H9 (cell line): ENCODE measurements at regions not wholly inside any gene's neighbourhood (a gene's known extent, or its start where the extent isn't known, plus 50 kb on each side); places are given as distances from the start of the nearest gene placed in this dataset.

Experiments used
- DNase-seq: peaks from one replicate; pipeline ENCODE4 v3.0.0-alpha.2; 2017
- H2AFZ ChIP-seq: one replicate; pipeline ENCODE4 v1.6.1; 2013; ENCODE audit warnings: mild to moderate bottlenecking, low read length, control low read depth, moderate library complexity
- H2AK5ac ChIP-seq: 2 replicates; pipeline ENCODE4 v1.6.1; 2013; ENCODE audit warnings: low read length, control low read depth, mixed read lengths; ENCODE audit not compliant: insufficient read length
- H2BK120ac ChIP-seq: one replicate; pipeline ENCODE4 v1.6.1; 2013; ENCODE audit warnings: low read depth, mild to moderate bottlenecking, low read length, control low read depth, inconsistent platforms; ENCODE audit not compliant: poor library complexity, severe bottlenecking
- H2BK12ac ChIP-seq: 2 replicates; pipeline ENCODE4 v1.6.1; 2013; ENCODE audit warnings: low read length, control low read depth, mixed read lengths, low read depth; ENCODE audit not compliant: insufficient read length
- H2BK15ac ChIP-seq: 2 replicates; pipeline ENCODE4 v1.6.1; 2013; ENCODE audit warnings: low read depth, low read length, control low read depth
- H2BK20ac ChIP-seq: one replicate; pipeline ENCODE4 v1.6.1; 2013; ENCODE audit warnings: low read depth, mild to moderate bottlenecking, low read length, control low read depth, inconsistent platforms; ENCODE audit not compliant: poor library complexity, severe bottlenecking
- H2BK5ac ChIP-seq: 2 replicates; pipeline ENCODE4 v1.6.1; 2013; ENCODE audit warnings: low read length, control low read depth, mixed read lengths; ENCODE audit not compliant: insufficient read length
- H3K14ac ChIP-seq: 2 replicates; pipeline ENCODE4 v1.6.1; 2013; ENCODE audit warnings: low read length, control low read depth; ENCODE audit not compliant: insufficient read depth
- H3K18ac ChIP-seq: 2 replicates; pipeline ENCODE4 v1.6.1; 2013; ENCODE audit warnings: low read depth, mild to moderate bottlenecking, mixed read lengths, low read length, control low read depth; ENCODE audit not compliant: insufficient read length
- H3K23ac ChIP-seq: 2 replicates; pipeline ENCODE4 v1.6.1; 2013; ENCODE audit warnings: low read length, control low read depth, mixed read lengths, low read depth; ENCODE audit not compliant: insufficient read length
- H3K23me2 ChIP-seq: 2 replicates; pipeline ENCODE4 v1.6.1; 2013; ENCODE audit warnings: low read depth, mild to moderate bottlenecking, mixed read lengths, low read length, control low read depth; ENCODE audit not compliant: insufficient read length, poor library complexity, severe bottlenecking
- H3K27ac ChIP-seq: 2 replicates; pipeline ENCODE4 v1.5.1; 2013; ENCODE audit warnings: low read length, control low read depth, mixed read lengths, low read depth; ENCODE audit not compliant: insufficient read length
- H3K27me3 ChIP-seq: 2 replicates; pipeline ENCODE4 v1.6.1; 2013; ENCODE audit warnings: low read length, control low read depth, inconsistent platforms; ENCODE audit not compliant: insufficient read depth
- H3K4ac ChIP-seq: 2 replicates; pipeline ENCODE4 v1.6.1; 2013; ENCODE audit warnings: low read depth, mild to moderate bottlenecking, control low read depth, inconsistent platforms, low read length, moderate library complexity
- H3K4me1 ChIP-seq: 2 replicates; pipeline ENCODE4 v1.6.1; 2013; ENCODE audit warnings: low read length, control low read depth, inconsistent platforms; ENCODE audit not compliant: insufficient read depth
- H3K4me2 ChIP-seq: 2 replicates; pipeline ENCODE4 v1.6.1; 2013; ENCODE audit warnings: low read length, control low read depth, mixed read lengths; ENCODE audit not compliant: insufficient read length, insufficient read depth
- H3K56ac ChIP-seq: 2 replicates; pipeline ENCODE4 v1.6.1; 2013; ENCODE audit warnings: low read depth, mild to moderate bottlenecking, mixed read lengths, low read length, control low read depth; ENCODE audit not compliant: insufficient read length
- H3K79me1 ChIP-seq: 2 replicates; pipeline ENCODE4 v1.6.1; 2013; ENCODE audit warnings: low read depth, mild to moderate bottlenecking, moderate library complexity, low read length, control low read depth, inconsistent platforms; ENCODE audit not compliant: insufficient read depth, poor library complexity, severe bottlenecking
- H3K79me2 ChIP-seq: 2 replicates; pipeline ENCODE4 v1.6.1; 2013; ENCODE audit warnings: low read length, control low read depth, inconsistent platforms; ENCODE audit not compliant: insufficient read depth
- H3K9ac ChIP-seq: 2 replicates; pipeline ENCODE4 v1.6.1; 2013; ENCODE audit warnings: low read length, control low read depth, mixed read lengths; ENCODE audit not compliant: insufficient read length; ENCODE audit errors: extremely low read depth
- H3K9me3 ChIP-seq: one replicate; pipeline ENCODE4 v1.6.1; 2013; ENCODE audit warnings: low read depth, low read length, inconsistent platforms; ENCODE audit not compliant: control insufficient read depth
- H3T11ph ChIP-seq: one replicate; pipeline ENCODE4 v1.6.1; 2013; ENCODE audit warnings: mild to moderate bottlenecking, low read length, control low read depth, inconsistent platforms
- H4K20me1 ChIP-seq: one replicate; pipeline ENCODE4 v1.6.1; 2013; ENCODE audit not compliant: control insufficient read depth, insufficient read length, insufficient read depth
- H4K5ac ChIP-seq: 2 replicates; pipeline ENCODE4 v1.6.1; 2013; ENCODE audit warnings: low read depth, mild to moderate bottlenecking, mixed read lengths, low read length, control low read depth; ENCODE audit not compliant: insufficient read length
- H4K8ac ChIP-seq: replicated peaks from 2 replicates; pipeline ENCODE4 v1.6.1; 2013; ENCODE audit warnings: low read length, control low read depth, mixed read lengths, low read depth; ENCODE audit not compliant: insufficient read length
- H4K91ac ChIP-seq: 2 replicates; pipeline ENCODE4 v1.6.1; 2013; ENCODE audit warnings: low read depth, mild to moderate bottlenecking, moderate library complexity, mixed read lengths, low read length, control low read depth; ENCODE audit not compliant: insufficient read length
- H3K27ac Mint-ChIP-seq, 3 experiments: 2 replicates in 2 of 3; 3 replicates in 1 of 3; pipeline ENCODE4 v1.8.0; 2020 to 2021; ENCODE audit warnings: mixed read lengths in 3 of 3, mild to moderate bottlenecking in 1 of 3, moderate library complexity in 1 of 3
- H3K27me3 Mint-ChIP-seq: 2 replicates; pipeline ENCODE4 v1.8.0; 2021; ENCODE audit warnings: low read depth, mild to moderate bottlenecking, moderate library complexity, mixed read lengths
- H3K36me3 Mint-ChIP-seq, 3 experiments: 2 replicates in 2 of 3; 3 replicates in 1 of 3; pipeline ENCODE4 v1.8.0; 2020 to 2021; ENCODE audit warnings: low read depth in 3 of 3, mixed read lengths in 3 of 3; ENCODE audit not compliant: insufficient read depth in 1 of 3
- H3K4me1 Mint-ChIP-seq, 2 experiments: 2 replicates each; pipeline ENCODE4 v1.8.0; 2020; ENCODE audit warnings: mixed read lengths in 2 of 2
- H3K4me3 Mint-ChIP-seq, 2 experiments: 2 replicates in 1 of 2; 3 replicates in 1 of 2; pipeline ENCODE4 v1.8.0; 2020 to 2021; ENCODE audit warnings: mild to moderate bottlenecking in 2 of 2, mixed read lengths in 2 of 2, moderate library complexity in 1 of 2
- H3K9me3 Mint-ChIP-seq, 2 experiments: 2 replicates in 1 of 2; 3 replicates in 1 of 2; pipeline ENCODE4 v1.8.0; 2020; ENCODE audit warnings: mild to moderate bottlenecking in 2 of 2, mixed read lengths in 2 of 2, moderate library complexity in 1 of 2
- WGBS: extraction: QIAGEN DNeasy Blood & Tissue Kit; methylation state at CpG from one replicate; pipeline ENCODE4 v1.1.7; 2013; ENCODE audit warnings: missing lambda C conversion rate, low lambda C conversion rate, mixed read lengths; ENCODE audit not compliant: insufficient read length; ENCODE audit errors: extremely low coverage; 5-methylcytosine and 5-hydroxymethylcytosine counted together
- TF ChIP-seq, protein P1 (sequence below): fragments of 200-600 bp; sonication (generic); conservative IDR thresholded peaks from 3 replicates; pipeline ENCODE4 v1.8.0; 2021; ENCODE audit warnings: antibody characterized with exemption, mild to moderate bottlenecking

DNA sequence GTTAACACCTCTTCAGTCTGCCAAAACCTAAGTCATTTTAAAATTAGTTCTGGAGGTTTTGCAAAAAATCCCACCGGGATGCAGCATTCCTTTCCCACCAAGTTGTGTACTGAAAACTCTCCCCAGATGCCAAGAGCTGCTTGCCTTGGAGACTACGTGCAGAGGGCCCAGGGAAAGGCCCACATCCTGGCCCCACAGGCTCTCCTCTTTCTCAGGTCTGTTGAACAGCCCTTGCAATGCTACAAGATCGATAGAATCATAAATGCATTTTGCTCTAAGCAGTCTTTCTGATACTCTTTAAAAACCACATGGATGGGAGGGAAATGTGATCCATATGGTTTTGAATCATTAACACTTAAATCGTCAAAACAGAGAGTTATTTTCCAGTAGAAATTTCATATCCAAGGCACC lies 126.7 kb upstream of the ZMIZ1 start:
- Histone ChIP-seq H4K91ac (no peak overlapping the region), H3K23me2 (no peaks in the 10 kb centered on the region), H3K9ac (no peak overlapping the region), H4K20me1 (no peaks in the 10 kb centered on the region), H3K14ac (no peak overlapping the region), H3K23ac (no peak overlapping the region), H3K27me3 (no peaks in the 10 kb centered on the region), H2AK5ac (no peak overlapping the region), H3K4me1 (no peaks in the 10 kb centered on the region), H2BK12ac (no peak overlapping the region), H3K27ac (no peak overlapping the region), H2BK20ac (no peak overlapping the region), H2BK15ac (no peak overlapping the region), H2BK5ac (no peak overlapping the region), H2BK120ac (no peak overlapping the region), H3K4ac (no peak overlapping the region), H4K8ac (no peak overlapping the region), H3K18ac (no peak overlapping the region), H3K56ac (no peak overlapping the region), H2AFZ (no peak overlapping the region), H3K4me2 (no peak overlapping the region), H3K79me1 (no peaks in the 10 kb centered on the region), H3K9me3 (peaks cover 4% of the 10 kb centered on the region), H4K5ac (no peak overlapping the region), H3T11ph (no peak overlapping the region), H3K79me2 (no peaks in the 10 kb centered on the region)
- TF ChIP-seq, protein P1, sequence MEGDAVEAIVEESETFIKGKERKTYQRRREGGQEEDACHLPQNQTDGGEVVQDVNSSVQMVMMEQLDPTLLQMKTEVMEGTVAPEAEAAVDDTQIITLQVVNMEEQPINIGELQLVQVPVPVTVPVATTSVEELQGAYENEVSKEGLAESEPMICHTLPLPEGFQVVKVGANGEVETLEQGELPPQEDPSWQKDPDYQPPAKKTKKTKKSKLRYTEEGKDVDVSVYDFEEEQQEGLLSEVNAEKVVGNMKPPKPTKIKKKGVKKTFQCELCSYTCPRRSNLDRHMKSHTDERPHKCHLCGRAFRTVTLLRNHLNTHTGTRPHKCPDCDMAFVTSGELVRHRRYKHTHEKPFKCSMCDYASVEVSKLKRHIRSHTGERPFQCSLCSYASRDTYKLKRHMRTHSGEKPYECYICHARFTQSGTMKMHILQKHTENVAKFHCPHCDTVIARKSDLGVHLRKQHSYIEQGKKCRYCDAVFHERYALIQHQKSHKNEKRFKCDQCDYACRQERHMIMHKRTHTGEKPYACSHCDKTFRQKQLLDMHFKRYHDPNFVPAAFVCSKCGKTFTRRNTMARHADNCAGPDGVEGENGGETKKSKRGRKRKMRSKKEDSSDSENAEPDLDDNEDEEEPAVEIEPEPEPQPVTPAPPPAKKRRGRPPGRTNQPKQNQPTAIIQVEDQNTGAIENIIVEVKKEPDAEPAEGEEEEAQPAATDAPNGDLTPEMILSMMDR = no peak
- WGBS = no CpG with 5 or more reads among the region's 4 CpGs
- Mint-ChIP-seq H3K4me3 (no peak overlapping the region), H3K36me3 (peaks cover 5 to 12% (median 6%) of the 10 kb centered on the region in 3 experiments; a peak in 6 of 7 replicates), H3K9me3 (peaks cover 12 to 14% of the 10 kb centered on the region in 2 experiments), H3K27me3 (peaks cover 31% of the 10 kb centered on the region), H3K4me1 (peaks cover 28 to 29% of the 10 kb centered on the region in 2 experiments), H3K27ac (peak overlapping the region in 1 of 3 experiments; percentile 92; a peak in 1 of 7 replicates)
- no peak for DNase-seq
